Embryonic facial prominence (tissue), 1 donor: ENCODE measurements at regions not wholly inside any gene's neighbourhood (a gene's known extent, or its start where the extent isn't known, plus 50 kb on each side); places are given as distances from the start of the nearest gene placed in this dataset.

Experiments used
- DNase-seq: peaks from one replicate; pipeline ENCODE4 v3.0.0-alpha.2; 2016; ENCODE audit errors: extremely low spot score

DNA sequence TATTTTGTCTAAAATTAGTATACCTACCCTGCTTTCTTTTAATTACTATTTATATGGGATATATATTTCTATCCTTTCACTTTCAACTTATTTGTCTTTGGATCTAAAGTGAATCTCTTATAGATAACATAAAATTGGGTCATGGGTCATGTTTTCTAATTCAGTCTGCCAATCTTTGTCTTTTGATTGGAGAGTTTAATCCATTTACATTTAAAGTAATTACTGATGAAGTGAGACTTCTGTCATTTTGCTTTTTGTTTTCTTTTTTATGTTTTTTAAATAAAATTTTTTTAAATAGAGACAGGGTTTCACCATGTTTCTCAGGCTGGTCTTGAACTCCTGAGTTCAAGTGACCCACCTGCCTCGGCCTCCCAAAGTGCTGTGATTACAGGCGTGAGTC lies 50.5 kb upstream of the PRDM1 start:
- DNase-seq, result no peak

DNA sequence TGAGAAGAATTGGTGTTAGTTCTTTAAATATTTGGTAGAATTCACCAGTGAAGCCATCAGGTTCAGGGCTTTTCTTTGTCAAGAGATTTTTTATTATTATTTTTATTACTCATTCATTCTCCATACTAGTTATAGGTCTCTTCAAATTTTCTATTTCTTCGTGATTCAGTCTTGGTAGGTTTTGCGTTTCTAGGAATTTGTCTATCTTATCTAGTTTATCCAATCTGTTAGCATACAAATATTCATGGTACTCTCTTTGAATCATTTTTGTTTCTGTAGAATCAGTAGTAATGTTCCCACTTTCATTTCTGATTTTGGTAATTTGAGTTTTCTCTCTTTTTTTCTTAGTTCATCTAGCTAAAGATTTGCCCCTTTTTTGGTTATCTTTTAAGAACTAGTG lies 52.3 kb upstream of the PRDM1 start:
- no peak for DNase-seq

DNA sequence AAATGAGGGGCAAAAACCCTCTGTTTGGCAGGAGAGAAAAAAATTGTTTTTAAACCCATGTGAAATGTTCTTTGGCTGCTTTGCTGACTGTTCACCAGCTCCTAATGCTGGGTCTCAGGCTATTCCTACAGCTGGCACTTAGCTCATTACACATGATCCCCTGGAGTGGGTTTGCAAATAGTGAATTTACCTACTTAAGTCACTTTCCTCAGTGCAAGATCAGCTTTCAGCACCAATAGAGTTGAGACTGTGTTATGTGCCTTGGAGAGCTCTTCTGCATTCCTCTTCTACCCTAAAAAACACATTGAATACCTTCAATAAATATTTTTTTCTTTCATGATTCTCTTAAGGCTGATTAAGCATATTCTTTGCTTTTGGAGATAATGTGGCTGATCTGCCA lies 58.4 kb upstream of the PRDM1 start:
- DNase-seq, result no peak

DNA sequence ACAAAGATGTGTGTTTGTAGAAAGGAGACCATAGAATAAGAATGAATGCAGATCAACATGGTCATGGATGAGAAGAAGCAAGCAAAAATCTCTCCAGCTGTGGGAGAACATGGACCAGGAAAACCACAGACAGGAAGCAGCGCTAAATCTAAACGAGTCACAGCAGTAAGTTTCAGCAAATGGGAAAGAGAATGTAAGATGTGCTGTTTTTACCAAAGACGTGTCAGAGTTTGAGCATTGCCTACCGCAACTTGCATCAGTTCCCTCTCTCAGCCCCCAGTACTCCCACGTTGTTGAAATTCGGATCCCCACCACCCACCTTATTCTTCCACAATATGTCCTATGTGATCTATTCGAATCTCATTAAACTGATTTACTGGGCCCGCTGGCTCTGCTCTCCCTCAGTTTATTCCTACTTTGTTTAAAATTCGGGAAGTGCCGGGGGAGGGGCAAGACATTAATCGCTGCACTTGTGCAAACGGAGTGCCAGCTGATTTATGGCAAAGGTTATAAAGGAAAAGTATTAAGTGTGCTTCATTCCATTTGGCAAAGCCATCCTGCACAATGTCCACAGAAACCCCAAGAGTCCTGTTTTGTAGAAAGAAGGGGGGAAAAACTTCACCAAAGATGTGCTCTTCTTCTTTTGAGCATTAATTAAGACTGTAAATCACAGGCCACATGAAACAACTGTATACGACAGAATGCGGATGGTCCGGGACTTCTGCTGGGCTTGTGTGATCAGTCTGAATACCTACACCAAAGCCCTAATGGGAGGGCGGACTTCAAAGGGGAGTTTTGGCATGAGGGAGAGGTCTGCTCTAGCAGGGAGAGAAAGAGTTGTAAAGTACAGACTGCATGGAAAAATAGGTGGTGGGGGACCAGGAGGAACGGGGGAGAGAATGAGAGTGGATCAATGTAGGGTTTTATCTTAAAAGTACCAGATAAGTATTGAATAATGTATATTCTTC lies 59.1 kb upstream of the PRDM1 start:
- DNase-seq, result no peak

DNA sequence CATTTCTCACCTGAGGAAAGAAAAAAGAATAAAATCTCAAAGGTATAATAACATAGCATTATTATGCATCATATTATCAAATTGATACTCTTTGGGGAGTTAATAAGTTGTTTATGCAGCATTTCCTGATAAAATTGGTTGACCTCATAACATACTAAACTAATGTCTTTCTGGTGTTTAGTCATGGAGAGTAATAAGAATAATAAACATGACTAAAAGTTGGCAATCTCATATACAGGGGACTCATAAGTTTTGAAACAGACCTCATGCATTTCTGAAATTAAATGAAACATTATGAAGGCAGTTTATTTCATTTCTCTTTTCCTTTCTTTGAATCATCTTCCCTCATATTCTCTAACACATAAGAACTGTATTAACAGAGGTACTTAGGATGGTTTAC lies 60.5 kb upstream of the PRDM1 start:
- no peak for DNase-seq

DNA sequence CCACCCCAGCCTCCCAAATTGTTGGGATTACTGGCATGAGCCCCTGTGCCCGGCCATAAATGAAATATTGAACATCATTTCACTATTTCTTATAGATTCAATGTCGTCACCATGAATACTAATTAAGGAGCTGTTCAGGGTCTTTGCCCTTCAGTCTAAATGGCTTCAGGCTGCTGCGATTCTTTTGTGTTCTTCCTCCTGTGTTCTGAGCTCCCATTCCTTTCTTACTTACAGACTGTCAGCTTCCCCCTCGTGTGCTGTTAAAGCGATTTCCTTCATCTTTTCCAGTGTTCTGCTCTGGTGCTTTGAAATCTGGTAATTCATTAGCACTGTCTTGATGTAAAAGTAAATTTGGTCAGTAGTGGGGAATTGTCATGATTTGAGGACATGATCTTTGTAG lies 63.3 kb upstream of the PRDM1 start:
- no peak for DNase-seq

DNA sequence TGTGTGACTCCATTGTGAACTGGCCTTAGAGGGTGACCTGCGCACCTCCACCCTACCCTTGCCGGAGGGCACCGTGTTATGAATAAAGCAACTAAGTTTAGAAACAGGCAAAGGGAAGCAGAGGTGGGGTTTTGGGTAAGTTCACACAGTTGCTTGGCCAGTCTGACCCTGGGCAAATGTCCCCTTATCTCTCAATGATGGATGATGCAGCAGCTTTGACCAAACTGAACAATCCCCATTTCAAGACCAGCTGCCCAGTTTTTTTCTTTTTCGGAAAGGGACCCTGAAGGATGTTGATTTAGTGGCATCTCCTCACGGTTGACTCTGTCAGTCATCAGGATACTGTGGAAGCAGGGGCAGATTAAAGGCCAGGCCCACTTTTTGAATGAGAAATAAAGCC lies 68.7 kb upstream of the PRDM1 start:
- no peak for DNase-seq

DNA sequence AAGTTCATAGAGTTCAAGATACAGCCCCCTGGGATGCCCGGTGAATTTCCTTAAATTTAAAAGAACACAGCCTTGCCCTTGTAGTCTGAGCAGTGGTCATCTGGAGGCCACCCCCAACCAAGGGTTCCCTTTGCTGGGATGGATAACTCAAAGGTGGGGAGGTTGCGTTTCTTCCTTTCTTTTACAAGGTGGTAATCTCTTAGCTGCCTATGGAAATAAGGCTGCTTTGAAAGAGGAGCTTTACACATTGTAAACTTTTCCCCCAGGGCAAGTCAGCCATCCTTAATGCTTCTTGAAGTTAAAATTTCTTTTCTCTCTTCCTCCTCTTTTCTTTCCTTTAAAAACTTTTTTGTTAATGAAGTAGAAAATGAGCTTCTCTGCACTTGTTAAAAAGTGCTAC lies 71.2 kb upstream of the PRDM1 start:
- DNase-seq, result no peak

DNA sequence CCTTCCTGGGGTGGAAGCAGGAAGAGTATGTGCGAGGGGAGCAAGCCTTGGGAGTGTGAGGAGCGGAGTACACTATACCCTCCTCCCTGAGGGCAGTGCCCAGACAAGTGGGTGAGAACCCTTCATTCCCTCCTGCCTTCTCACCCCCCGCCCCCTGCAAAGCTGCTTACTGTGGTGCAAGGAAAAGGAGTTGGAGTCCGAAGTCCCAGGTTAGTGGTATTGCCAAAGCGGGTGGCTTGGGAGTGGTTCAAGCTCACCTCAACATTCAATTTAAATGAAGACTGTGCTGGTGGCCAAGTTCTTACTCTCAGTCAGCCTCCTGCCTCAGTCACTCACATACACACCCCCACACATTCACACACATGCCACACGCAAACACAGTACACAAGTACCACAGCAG lies 74.7 kb upstream of the PRDM1 start:
- DNase-seq, result no peak

DNA sequence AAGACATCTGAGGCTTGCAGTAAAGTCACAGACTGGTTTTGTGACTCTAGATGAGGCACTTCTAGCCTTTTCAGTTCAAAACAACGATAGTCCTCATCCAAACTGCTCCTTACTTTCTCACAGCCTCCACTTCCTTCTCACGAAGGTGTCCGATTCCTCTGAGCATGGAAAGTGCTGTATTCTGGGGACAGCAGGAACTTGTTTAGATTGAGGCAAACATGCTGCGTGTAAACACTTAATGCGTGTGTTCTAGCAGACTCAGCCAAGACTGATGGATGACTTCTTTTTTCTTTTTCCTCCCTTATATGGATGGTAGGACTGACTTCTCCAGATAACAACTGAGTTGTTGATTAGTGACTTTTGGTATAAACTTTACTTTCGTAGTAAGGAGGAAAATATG lies 80.2 kb upstream of the PRDM1 start:
- DNase-seq, result no peak

DNA sequence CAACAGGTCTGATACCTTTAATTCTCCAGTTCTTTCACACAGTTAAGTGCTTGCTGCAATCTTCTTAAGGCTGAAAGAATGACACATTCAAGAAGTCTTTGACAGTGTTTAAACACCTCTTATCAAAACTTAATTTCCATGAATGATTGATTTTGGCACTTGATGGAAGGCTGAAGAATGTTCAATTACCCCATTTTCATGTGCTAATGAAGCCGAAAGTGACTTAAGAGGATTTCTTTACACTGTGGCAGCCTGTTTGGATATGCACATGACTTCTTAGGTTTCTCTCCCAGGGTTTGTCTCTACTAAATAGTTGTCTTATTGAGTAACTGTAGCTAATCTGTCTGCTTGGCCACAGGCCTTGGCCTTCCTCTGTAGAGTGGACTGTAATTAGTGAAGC lies 81.1 kb upstream of the PRDM1 start:
- no peak for DNase-seq

DNA sequence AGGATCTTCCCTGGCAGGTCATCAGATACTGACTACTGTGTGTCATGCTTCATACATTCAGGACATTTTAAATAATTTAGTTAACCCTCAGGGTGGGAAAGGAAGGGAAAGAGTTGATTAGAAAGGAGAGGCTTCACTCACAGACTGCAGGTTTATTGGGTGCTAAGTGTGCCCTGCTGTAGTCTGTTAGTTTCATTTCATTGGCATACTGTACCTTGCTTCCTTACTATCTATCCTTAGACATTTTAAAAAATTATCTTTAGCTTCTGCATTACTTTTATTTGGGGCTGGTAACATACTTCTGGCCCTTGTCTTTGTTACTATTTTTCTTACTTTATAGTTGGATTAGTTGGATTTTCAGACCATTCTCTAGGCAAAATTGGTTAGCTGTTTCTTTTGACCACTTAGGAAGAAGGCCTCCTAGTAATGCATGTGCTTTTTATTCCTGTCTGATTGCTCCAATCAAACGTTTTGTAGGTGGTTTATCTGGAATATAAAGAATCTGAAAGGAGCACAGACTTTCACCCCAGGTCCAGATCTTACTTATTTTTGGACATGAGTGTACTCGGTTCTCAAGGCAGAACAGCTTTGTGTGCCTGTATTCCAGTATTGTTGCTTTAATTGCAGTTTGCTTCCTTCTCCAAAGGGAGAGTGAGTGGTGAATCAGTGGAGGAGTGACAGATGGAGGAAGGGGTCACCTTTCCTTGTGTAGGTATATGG lies 82.7 kb upstream of the PRDM1 start:
- DNase-seq, result no peak

DNA sequence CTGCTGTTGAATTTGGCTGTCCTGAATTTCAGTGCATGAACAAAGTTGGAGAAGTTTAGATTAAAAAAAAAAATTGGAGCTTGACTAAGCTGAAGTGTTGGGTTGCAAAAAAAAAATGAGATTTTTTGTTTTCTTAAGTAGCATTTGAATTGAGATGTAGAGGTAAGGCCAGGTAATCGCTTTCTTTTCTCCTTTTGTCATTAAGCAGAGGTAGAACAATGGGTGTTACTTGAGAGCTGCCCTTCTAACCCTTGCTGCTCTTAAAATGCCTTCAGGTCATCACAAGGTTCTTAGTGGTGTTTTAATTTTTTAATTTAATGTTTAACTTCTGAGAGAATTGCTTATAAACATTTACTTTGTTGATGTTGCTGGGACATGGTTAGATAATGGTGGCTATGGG lies 84.1 kb upstream of the PRDM1 start:
- no peak for DNase-seq

DNA sequence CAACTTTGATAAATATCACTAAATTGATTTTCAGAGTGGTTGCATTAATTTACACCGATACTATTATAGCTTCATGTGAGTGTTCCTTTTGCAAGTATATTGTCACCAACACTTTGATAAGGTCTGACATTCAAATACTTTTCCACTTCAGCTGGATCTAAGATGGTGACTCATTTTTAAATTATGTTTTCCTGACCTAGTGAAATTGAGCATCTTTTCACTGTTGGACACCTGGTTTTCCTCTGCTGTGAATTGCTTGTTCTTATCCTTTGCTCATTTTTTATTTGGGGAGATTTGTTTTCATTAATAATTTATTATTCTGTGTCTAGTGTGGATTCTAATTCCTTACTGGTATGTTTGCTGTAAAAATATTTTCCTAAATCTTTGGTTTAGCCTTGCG lies 85.2 kb upstream of the PRDM1 start:
- DNase-seq, result no peak

DNA sequence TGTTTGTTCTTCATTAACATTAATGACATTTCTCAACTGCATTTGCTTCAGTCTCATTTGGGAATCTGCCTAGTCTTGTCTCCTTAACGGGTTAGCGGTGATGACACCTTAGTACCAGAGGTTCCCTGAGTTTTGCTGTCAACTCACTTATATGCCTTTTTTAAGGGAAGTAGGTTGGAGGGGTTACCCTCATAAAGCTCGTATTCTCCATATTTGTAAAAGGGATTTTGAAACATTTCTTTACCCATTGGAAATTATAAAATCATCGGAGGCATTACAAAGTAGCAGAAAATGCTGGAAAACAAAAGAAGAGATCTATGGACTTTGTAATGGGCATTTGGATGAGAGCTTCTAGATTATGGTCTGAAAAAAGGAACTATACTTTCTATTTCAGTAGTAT lies 88.7 kb upstream of the PRDM1 start:
- DNase-seq, result no peak

DNA sequence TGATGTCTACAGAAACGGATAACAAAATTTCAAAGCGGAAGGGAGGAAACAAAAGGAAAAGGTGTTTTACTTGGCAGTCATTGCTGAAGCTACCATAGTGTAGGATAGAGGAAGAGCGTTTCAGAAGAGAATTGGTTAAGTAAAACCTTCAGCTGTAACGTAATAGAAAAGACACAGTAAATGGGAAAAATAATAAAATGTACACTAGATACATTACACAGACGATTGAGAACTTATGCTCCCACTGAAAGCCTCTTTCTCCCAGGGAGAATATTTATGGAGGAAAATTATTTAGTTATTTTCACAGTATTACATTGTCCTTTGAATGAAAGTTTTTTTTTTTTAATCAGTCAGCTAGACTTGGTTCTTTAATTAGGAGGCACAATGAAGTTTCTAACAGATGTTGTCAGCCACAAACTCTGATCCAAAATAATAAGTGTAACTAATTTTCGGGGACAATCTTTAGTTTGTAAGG lies 90.7 kb upstream of the PRDM1 start:
- DNase-seq, result no peak

DNA sequence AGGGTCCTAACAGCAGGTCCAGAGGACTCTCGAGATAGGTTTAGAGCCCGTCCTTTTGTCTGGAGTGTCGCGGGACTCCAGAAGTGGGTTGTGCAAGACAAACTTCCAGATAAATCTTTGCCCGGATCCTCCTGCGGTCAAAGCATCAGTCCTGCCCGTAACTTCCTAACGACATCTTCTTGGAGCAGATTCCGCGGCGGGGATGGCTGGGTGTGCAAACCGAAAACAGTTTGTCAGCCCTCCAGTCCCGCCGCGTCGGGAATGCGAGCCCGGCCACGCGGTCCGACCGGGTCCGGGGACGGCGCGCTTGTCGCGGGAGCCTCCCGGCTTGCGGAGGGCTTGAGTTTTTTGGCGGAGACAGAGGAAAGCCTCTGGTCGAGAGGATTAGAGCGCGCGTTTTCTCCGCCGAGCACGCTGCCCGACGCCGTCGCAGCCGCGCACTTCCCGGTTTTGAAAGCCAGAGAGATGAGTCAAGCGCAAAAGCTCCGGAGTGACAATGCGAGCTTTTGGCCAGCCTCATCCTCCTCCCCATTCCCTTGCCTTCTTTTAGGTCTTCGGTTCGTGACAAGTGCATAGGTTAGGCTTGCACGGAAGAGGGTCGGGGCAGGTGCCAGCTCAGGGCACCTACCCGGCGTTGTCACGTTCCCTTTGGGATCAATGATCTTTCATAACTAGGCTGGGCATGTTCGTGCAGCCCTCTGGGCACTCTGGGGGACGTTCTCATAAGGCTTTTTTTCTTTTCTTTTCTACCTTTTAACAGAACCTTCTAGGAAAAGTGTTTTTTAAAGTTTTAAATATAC lies 91.3 kb upstream of the PRDM1 start:
- DNase-seq, result no peak

DNA sequence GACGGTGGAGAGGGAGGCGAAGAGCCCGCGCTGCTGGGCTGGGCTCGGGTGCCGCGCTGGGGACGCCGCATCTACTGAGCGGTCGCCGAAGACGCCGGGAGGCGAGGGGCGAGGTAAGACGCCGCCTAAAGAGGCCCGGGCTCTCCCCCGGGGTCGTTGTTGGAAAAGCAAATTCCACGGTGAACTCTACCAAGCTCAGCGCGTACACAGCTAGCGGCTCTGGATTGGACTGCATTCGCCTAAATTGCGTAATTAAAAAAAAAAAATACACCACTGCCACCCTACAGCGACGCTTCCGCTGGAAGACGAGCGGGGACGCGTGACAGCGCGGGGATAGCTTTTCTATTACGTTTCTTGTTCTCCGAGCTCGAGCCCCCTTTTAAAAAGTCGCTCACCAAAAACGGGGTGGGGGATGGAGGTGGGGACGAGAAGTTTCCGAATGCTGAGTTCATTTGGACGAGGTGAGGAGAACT lies 92.0 kb upstream of the PRDM1 start:
- no peak for DNase-seq

DNA sequence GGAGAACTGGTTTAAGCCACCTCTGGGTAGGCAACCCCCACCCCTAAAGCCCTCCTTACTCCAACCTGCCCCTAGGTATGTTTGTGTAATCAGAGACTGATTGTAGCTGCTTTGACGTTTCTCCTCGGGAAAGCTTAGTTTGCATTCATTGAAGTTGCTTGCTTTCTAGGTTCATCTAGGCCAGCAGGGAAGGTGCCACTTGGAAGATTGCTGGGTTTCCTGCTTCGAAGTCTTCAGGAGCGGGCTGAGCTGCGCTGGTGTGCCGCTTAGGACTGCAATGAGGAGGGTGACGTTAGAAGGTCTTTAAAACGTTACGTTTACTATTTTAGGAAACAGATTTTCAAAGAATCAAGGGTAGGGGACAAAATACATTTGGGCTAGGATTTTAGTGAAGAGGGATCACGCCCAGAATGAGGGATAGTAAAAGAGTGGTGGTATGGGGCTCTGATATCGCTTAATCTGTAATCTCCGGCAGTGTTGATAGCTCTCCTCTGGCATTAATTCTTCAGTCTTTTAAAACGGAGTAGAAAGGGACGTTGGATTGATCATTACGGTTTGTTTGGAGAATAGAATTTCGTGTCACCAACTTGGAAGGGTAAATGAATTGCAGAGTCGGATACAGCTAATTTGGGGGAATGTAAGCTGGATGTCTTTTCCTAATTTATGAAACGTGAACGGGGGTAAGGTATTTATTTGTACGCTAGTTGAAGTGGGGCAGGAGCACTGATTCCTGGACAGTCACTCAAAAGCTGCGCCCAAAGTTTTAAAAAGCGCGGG lies 92.6 kb upstream of the PRDM1 start:
- no peak for DNase-seq

DNA sequence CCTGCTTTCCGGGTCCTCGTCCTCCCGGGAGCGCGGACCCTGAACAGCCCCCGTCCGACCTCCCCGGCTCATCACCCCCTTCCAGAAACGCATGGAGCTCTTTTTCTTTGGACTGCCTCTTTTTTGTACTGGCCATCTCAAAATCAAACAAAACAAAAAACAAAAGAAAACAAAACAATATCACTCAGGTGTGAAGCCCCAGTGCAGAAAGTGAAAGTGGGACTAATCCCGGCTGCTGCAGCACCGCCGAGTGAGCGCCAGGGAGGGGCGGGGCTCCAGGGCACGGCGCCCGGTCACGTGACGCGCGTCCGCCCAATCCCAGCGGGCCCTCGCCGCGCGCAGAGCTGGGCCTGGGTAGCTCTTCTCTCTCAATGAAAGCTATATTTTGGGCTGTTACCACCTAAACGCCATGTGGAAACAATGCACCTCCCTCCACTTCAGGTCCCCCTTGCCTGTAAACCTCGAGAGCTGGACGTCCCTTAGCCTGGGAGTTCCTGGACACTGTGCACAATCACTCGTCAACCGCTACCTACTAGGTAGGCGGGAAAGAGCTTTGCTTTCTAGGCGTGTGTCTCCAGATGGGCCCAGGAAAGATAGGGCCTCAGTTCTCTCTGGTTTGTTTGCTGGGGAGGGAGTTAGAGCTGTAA lies 93.7 kb upstream of the PRDM1 start:
- DNase-seq, result peak; percentile 48
